ENCODE measurements at regions not wholly inside any gene's neighbourhood (a gene's known extent, or its start where the extent isn't known, plus 50 kb on each side); places are given as distances from the start of the nearest gene placed in this dataset.

DNA sequence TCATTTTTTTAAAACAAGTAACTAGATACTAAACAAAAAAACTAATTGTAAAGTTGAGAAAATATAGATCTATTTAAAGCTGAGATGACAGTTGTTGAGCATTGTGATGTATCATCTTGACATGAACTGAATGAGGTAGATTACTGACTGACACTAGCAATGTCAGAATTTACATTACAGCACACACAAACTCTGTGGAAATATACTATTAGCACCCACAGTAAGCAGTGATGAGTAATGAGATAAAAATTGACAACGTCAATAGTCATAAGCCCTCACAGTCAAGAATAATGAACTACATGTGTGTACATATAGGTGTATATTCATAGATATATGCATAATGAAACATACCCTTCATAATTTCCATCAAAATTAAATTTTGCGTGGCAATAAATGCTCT, 368.4 kb downstream of the TFEC start:
- TF ChIP-seq, protein P1, sequence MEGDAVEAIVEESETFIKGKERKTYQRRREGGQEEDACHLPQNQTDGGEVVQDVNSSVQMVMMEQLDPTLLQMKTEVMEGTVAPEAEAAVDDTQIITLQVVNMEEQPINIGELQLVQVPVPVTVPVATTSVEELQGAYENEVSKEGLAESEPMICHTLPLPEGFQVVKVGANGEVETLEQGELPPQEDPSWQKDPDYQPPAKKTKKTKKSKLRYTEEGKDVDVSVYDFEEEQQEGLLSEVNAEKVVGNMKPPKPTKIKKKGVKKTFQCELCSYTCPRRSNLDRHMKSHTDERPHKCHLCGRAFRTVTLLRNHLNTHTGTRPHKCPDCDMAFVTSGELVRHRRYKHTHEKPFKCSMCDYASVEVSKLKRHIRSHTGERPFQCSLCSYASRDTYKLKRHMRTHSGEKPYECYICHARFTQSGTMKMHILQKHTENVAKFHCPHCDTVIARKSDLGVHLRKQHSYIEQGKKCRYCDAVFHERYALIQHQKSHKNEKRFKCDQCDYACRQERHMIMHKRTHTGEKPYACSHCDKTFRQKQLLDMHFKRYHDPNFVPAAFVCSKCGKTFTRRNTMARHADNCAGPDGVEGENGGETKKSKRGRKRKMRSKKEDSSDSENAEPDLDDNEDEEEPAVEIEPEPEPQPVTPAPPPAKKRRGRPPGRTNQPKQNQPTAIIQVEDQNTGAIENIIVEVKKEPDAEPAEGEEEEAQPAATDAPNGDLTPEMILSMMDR (IDR thresholded peaks at IDR 0.05; ENCODE audit: insufficient read depth, missing control alignments), result no peak
- FAIRE-seq, result no peak
- DNase-seq (ENCODE audit: insufficient read length, low spot score), result no peak

DNA sequence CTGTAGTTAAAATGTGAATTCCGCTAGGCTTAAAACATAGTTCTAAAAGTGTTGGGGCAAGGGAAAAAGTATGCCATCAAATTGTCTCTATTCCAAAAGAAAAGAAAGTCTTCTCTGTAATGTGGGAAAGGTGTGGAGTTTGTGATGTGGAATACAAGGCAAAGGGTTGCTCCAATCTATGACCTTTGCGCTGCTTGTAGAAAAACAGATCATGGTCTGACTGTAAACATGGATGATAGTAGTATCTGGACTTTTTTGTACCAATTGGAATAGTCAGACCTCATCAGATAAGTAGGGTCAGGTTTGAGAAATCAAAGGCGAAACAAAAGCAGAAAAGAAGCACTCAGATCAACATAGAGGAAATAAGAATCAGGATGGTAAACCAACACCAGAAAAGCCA, 372.3 kb downstream of the TFEC start:
- no peak for FAIRE-seq
- TF ChIP-seq, protein P1 (IDR thresholded peaks at IDR 0.05; ENCODE audit: insufficient read depth, missing control alignments), result no peak
- DNase-seq (ENCODE audit: insufficient read length, low spot score), result no peak

DNA sequence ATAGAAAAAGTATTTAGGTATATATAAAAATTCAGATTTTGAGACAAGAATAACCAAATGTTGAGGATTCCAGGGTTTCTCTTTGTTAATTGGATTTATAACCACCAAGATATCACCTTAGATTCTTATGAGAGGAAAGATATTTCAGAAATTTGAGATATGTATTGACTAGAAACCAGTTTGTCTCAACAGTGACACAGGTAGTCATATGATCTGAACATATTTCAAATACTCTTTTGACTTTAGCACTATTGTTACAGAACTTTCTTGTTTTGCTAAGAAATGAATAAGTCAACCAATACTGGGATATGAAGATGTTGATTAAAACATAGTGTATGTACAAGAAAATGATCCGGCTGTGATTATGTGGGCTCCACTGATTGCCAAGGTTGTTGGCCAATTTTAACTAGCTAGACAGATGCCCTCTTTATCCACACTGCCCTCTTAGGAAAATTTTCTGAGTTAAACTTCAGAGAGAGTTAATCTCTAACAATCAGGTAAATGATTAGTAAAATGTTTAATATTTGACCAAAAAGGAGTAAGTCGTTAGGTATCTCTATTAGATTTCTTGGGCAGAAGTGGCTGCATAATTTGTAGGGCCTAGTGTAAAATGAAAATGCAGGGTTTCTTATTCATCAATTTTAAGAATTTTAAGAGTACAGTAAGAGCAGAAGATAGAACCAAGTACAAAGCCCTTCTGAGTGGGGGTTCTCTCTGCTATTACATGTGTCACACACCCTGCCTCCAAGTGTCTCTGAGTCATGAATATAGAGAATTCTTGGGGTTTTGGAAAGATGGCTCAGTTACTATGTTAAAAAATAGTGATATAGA, 376.0 kb downstream of the TFEC start:
- TF ChIP-seq, protein P1 (IDR thresholded peaks at IDR 0.05; ENCODE audit: insufficient read depth, missing control alignments), result no peak
- DNase-seq (ENCODE audit: insufficient read length, low spot score), result no peak
- no peak for FAIRE-seq

DNA sequence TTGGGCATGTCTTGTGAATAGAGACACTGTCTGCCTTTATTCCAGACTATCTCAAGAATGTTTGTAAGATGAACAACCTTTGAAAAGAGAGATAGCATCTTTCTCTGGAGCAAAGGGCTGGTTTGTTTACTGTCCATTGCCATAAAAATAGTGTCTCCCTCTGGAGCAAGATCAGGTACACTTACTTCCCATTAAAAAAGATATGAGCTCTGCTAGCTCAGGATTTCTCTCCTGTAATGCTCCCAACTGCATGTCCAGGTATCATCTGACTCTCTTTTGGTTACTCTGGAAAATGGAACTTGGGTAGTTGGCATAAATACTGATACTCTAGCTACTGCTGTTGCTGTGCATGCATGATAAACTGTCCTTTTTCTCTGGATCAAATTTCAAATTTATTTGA, 381.1 kb downstream of the TFEC start:
- FAIRE-seq (no peak), DNase-seq (ENCODE audit: insufficient read length, low spot score) (no peak)
- TF ChIP-seq, protein P1 (IDR thresholded peaks at IDR 0.05; ENCODE audit: insufficient read depth, missing control alignments), result no peak

DNA sequence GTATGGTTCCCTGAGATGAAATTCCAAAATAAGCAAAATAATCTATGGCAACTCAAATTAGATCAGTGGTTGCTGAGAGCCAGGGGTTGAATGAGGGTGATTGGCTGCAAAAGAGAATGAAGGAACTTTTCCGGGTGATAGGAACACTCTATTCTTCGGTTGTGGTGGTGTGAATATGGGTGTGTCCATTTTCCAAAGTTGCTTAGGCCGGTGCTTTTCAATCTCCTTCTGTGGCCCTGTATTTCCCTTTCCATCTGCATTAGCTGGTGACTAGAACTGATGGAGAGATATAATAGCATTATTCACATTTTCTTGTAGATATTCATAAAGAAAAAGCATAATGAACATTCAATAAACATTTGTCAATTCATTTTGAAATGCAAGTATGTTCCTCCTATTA, 382.9 kb downstream of the TFEC start:
- DNase-seq (ENCODE audit: insufficient read length, low spot score), result no peak
- TF ChIP-seq, protein P1 (IDR thresholded peaks at IDR 0.05; ENCODE audit: insufficient read depth, missing control alignments), result no peak
- no peak for FAIRE-seq

DNA sequence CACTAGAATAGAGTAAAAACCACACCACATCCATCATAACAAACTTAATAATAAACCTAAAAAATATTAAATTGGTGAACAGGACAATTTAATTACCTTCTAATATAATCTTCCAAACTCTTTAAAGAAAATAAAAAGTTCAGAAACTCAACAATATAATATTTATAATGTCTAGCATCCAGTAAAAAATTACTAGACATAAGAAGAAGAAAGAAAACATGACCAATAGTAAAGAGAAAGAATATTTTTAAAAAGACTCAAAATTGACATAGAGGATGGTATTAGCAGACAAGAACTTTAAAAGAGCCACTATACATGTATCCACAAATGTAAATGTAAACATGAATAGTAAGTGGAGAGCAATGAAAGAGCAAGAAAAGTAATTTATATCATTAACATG, 388.4 kb downstream of the TFEC start:
- TF ChIP-seq, protein P1 (IDR thresholded peaks at IDR 0.05; ENCODE audit: insufficient read depth, missing control alignments), result no peak
- FAIRE-seq (no peak), DNase-seq (ENCODE audit: insufficient read length, low spot score) (no peak)

DNA sequence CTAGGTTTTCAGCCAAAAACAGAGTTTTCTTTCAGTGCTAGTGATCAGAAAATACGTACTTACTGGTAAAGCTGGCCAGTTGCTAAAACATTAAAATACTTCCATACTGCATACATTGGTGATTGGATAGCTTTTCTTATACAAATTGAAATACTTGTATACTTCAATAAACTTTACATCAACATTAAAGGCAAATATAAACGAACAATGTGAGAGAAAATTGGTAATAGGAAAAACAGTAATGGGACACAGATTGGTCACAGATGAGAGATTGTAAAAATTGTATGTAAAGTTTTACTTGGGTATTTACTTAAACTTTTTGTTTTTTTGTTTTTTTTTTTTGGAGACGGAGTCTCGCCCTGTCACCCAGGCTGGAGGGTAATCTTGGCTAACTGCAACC, 391.7 kb downstream of the TFEC start:
- no peak for DNase-seq (ENCODE audit: insufficient read length, low spot score)
- no peak for FAIRE-seq
- TF ChIP-seq, protein P1 (IDR thresholded peaks at IDR 0.05; ENCODE audit: insufficient read depth, missing control alignments), result no peak
